ENCODE measurements at regions not wholly inside any gene's neighbourhood (a gene's known extent, or its start where the extent isn't known, plus 50 kb on each side); places are given as distances from the start of the nearest gene placed in this dataset.
A peak's percentile ranks its signal among the peaks of the same experiment; 100 is the strongest.

DNA sequence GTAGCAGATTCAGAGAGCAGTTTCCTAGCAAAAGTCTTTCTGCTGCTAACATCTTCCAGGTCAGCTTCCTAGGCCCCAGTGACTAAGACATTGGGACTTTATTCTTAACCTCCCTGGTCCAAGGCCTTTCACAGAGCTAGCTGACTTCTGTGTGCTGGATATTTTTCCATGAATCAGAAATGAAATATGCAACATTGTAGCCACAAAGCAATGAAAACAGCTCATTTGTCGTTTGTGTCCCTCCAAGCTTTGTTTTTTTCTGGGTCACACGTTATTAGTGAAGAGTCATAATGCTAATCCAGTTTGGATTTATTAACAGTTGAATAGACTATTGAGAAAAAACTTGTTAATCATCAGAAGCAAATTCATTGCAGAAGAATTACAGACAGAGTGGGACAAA lies 82.4 kb downstream of the ARF6 start:
- peak overlapping the region; percentile 87 to 88 for H3K27ac ChIP-seq

DNA sequence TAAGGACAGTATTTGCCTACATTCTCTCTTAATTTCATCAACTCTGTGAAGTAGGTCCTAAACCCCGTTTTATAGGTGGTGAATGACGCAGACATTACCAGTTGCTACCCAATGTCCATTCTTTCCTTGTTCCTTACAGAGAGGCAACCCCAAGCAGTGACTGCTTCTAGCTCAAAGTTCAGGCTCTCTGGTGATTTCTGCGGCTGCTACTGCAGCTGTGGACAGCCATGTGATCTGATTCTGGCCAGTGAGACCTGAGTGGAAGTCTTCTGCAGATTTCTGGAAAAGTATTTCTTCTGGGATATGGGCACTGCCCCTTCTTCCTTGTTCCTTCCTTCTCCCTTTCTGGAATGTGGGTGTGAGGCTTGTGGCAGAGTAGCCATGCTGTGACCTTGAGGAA lies 82.9 kb downstream of the ARF6 start:
- DNase-seq (ENCODE audit: low read depth in 1 of 2, low spot score in 1 of 2) (peak in 1 of 2 experiments; percentile 60), ATAC-seq (peak; percentile 39 to 42; a peak in 5 of 6 replicates), FAIRE-seq (no peak)
- no peaks in the 10 kb centered on the region for H3K9me3 ChIP-seq
- H3K4me2 ChIP-seq, result peak overlapping the region; percentile 62
- H3K4me3 ChIP-seq, result no peak overlapping the region
- 29% methylated on average over 3 of the region's 3 CpGs for WGBS (ENCODE audit: missing lambda C conversion rate)
- TF ChIP-seq, protein P1, sequence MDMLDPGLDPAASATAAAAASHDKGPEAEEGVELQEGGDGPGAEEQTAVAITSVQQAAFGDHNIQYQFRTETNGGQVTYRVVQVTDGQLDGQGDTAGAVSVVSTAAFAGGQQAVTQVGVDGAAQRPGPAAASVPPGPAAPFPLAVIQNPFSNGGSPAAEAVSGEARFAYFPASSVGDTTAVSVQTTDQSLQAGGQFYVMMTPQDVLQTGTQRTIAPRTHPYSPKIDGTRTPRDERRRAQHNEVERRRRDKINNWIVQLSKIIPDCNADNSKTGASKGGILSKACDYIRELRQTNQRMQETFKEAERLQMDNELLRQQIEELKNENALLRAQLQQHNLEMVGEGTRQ (IDR thresholded peaks at IDR 0.05), result peak; percentile 48; the same call in 1 of the 2 replicates
- TF ChIP-seq, protein P2, sequence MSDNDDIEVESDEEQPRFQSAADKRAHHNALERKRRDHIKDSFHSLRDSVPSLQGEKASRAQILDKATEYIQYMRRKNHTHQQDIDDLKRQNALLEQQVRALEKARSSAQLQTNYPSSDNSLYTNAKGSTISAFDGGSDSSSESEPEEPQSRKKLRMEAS (IDR thresholded peaks at IDR 0.05), result peak; percentile 41
- TF ChIP-seq CBX8 (IDR thresholded peaks at IDR 0.05), result no peak
- CTCF ChIA-PET, result interaction anchor here (0.8 to 6.1 kb wide), 10 partner anchors 11 to 129 kb away, joined by 3 to 43 read pairs (median 5); no protein-coding TSS in a partner anchor
- H3K4me1 ChIP-seq, result peaks cover 63% of the 10 kb centered on the region
- POLR2A ChIA-PET, result interaction anchor here (0.6 to 2.0 kb wide), 7 partner anchors 11 to 113 kb away, joined by 3 to 16 read pairs (median 6); partner anchors contain the start of gene ARF6
- peak overlapping the region; percentile 87 to 88 for H3K27ac ChIP-seq

More for the DNA sequence above, 82.4 kb downstream of the ARF6 start:
- ATAC-seq (peak; percentile 65 to 71), DNase-seq (ENCODE audit: low read depth in 1 of 2, low spot score in 1 of 2) (peak in 1 of 2 experiments; percentile 83), FAIRE-seq (peak; percentile 7)
- Histone ChIP-seq H3K9me3 (no peaks in the 10 kb centered on the region), H3K4me3 (no peak overlapping the region), H3K4me2 (peak overlapping the region; percentile 62), H3K4me1 (peaks cover 66% of the 10 kb centered on the region)
- POLR2A ChIA-PET, result interaction anchor here (0.5 to 2.0 kb wide), 9 partner anchors 12 to 113 kb away, joined by 3 to 16 read pairs (median 4); partner anchors contain the start of gene ARF6
- TF ChIP-seq RAD21 (conservative IDR thresholded peaks at IDR 0.05 in 1 of 2, IDR thresholded peaks at IDR 0.05 in 1 of 2), result peak; percentile 22 to 35; a peak in 3 of 5 replicates
- TF ChIP-seq, protein P2 (IDR thresholded peaks at IDR 0.05), result peak; percentile 60; the same call in 1 of the 2 replicates
- TF ChIP-seq FOSB (CRISPR knock-in tag; IDR thresholded peaks at IDR 0.05), result no peak
- TF ChIP-seq KDM5A (IDR thresholded peaks at IDR 0.05), result no peak
- TF ChIP-seq MYC (IDR thresholded peaks at IDR 0.05; ENCODE audit: borderline replicate concordance, low read length), result no peak
- peak; percentile 72 for TF ChIP-seq JUNB (IDR thresholded peaks at IDR 0.05)
- peak; percentile 71; the same call in 1 of the 2 replicates for TF ChIP-seq GATA3 (IDR thresholded peaks at IDR 0.05; ENCODE audit: borderline replicate concordance)
- TF ChIP-seq, protein P3, sequence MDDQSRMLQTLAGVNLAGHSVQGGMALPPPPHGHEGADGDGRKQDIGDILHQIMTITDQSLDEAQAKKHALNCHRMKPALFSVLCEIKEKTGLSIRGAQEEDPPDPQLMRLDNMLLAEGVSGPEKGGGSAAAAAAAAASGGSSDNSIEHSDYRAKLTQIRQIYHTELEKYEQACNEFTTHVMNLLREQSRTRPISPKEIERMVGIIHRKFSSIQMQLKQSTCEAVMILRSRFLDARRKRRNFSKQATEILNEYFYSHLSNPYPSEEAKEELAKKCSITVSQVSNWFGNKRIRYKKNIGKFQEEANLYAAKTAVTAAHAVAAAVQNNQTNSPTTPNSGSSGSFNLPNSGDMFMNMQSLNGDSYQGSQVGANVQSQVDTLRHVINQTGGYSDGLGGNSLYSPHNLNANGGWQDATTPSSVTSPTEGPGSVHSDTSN (IDR thresholded peaks at IDR 0.05), result peak; percentile 22; the same call in 1 of the 2 replicates
- TF ChIP-seq FOSL2 (IDR thresholded peaks at IDR 0.05), result peak; percentile 48; the same call in 1 of the 2 replicates
- TF ChIP-seq FOSL2 (CRISPR knock-in tag; IDR thresholded peaks at IDR 0.05), result peak; percentile 82
- TF ChIP-seq TP53 (CRISPR knock-in tag; IDR thresholded peaks at IDR 0.05), result no peak
- TF ChIP-seq FOXS1 (CRISPR knock-in tag; IDR thresholded peaks at IDR 0.05), result 0 out of 2 replicates have a peak, but pooled peaks have one; percentile 31
- TF ChIP-seq SMC3 (IDR thresholded peaks at IDR 0.05), result peak; percentile 40; the same call in 2 of the 3 replicates
- WGBS (ENCODE audit: missing lambda C conversion rate), result 3% methylated on average over 2 of the region's 2 CpGs
- CTCF ChIA-PET, result interaction anchor here (0.8 to 6.1 kb wide), 8 partner anchors 12 to 129 kb away, joined by 3 to 43 read pairs (median 5); no protein-coding TSS in a partner anchor

DNA sequence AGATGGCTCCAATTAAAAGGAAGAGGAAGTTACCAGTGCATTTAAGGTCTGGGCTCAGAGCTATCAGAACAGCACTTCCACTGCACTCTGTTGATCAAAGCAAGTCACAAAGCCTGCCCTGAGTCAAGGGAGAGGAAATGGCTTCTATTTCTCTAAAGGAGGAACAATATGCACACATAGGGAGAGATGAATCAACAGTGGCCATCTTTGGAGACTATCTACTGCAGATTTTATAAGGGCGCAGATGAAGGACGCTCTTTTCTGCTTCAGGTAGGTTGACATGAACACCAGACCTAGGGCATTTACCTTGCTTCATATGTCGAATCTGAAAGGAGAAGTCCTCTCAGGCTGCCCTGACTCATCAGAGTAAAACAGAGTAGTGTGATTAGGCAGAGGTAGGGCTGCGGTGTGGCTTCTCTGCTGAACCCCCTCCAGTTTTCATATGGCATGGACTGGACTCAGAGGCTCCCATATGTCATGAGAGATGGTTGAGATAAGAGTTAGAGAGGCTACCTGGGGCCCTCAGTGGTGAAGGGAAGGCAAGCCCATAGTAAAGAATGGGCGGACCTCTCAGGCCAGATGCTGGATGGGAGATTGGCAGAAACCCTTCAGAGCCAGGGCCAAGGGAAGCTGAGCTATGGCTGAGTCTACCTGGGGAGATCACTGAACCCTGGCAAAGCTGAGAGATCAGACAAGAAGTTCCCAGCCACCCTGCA lies 84.4 kb downstream of the ARF6 start:
- 96% methylated on average over 5 of the region's 5 CpGs for WGBS (ENCODE audit: missing lambda C conversion rate)
- TF ChIP-seq, protein P4, sequence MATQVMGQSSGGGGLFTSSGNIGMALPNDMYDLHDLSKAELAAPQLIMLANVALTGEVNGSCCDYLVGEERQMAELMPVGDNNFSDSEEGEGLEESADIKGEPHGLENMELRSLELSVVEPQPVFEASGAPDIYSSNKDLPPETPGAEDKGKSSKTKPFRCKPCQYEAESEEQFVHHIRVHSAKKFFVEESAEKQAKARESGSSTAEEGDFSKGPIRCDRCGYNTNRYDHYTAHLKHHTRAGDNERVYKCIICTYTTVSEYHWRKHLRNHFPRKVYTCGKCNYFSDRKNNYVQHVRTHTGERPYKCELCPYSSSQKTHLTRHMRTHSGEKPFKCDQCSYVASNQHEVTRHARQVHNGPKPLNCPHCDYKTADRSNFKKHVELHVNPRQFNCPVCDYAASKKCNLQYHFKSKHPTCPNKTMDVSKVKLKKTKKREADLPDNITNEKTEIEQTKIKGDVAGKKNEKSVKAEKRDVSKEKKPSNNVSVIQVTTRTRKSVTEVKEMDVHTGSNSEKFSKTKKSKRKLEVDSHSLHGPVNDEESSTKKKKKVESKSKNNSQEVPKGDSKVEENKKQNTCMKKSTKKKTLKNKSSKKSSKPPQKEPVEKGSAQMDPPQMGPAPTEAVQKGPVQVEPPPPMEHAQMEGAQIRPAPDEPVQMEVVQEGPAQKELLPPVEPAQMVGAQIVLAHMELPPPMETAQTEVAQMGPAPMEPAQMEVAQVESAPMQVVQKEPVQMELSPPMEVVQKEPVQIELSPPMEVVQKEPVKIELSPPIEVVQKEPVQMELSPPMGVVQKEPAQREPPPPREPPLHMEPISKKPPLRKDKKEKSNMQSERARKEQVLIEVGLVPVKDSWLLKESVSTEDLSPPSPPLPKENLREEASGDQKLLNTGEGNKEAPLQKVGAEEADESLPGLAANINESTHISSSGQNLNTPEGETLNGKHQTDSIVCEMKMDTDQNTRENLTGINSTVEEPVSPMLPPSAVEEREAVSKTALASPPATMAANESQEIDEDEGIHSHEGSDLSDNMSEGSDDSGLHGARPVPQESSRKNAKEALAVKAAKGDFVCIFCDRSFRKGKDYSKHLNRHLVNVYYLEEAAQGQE (IDR thresholded peaks at IDR 0.05), result no peak
- TF ChIP-seq ESRRA (IDR thresholded peaks at IDR 0.05; ENCODE audit: borderline replicate concordance, low read length) (no peak), ZSCAN20 (CRISPR knock-in tag; IDR thresholded peaks at IDR 0.05) (no peak), POLR2A (IDR thresholded peaks at IDR 0.05; ENCODE audit: low read length) (no peak), SMC3 (IDR thresholded peaks at IDR 0.05) (no peak), EHMT2 (IDR thresholded peaks at IDR 0.05; ENCODE audit: low read depth) (no peak)
- Histone ChIP-seq H3K9me3 (no peaks in the 10 kb centered on the region), H3K4me1 (peaks cover 54% of the 10 kb centered on the region), H3K4me3 (no peak overlapping the region), H3K4me2 (no peak overlapping the region), H3K27ac (peak overlapping the region; percentile 87 to 88)
- POLR2A ChIA-PET, result interaction anchor here (1.0 kb wide), 1 partner anchor 29 kb away, joined by 5 read pairs; no protein-coding TSS in a partner anchor
- CTCF ChIA-PET, result interaction anchor here (0.6 to 2.1 kb wide), 7 partner anchors 45 to 127 kb away, joined by 3 to 8 read pairs (median 5); no protein-coding TSS in a partner anchor
- FAIRE-seq, result no peak
- no peak for ATAC-seq
- no peak for DNase-seq (ENCODE audit: low read depth in 1 of 2, low spot score in 1 of 2)

Measured in A549 (cell line).